ENCODE measurements at regions not wholly inside any gene's neighbourhood (a gene's known extent, or its start where the extent isn't known, plus 50 kb on each side); places are given as distances from the start of the nearest gene placed in this dataset.

GRCh38 chr6:80472271-80472670 is 365.8 kb downstream of the BCKDHB start:
- TF ChIP-seq, protein P1, sequence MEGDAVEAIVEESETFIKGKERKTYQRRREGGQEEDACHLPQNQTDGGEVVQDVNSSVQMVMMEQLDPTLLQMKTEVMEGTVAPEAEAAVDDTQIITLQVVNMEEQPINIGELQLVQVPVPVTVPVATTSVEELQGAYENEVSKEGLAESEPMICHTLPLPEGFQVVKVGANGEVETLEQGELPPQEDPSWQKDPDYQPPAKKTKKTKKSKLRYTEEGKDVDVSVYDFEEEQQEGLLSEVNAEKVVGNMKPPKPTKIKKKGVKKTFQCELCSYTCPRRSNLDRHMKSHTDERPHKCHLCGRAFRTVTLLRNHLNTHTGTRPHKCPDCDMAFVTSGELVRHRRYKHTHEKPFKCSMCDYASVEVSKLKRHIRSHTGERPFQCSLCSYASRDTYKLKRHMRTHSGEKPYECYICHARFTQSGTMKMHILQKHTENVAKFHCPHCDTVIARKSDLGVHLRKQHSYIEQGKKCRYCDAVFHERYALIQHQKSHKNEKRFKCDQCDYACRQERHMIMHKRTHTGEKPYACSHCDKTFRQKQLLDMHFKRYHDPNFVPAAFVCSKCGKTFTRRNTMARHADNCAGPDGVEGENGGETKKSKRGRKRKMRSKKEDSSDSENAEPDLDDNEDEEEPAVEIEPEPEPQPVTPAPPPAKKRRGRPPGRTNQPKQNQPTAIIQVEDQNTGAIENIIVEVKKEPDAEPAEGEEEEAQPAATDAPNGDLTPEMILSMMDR (IDR thresholded peaks at IDR 0.05; ENCODE audit: insufficient read depth, low read length): no peak
- TF ChIP-seq GABPA (IDR thresholded peaks at IDR 0.05; ENCODE audit: low read depth): no peak

Measured in HL-60 (cell line).